H1 (cell line): ENCODE measurements at regions not wholly inside any gene's neighbourhood (a gene's known extent, or its start where the extent isn't known, plus 50 kb on each side); places are given as distances from the start of the nearest gene placed in this dataset.

Experiments
- ATF2 ChIP-seq: IDR thresholded peaks from 2 replicates; pipeline ENCODE4 v1.6.1; 2012; ENCODE audit warnings: low read length, inconsistent platforms

DNA sequence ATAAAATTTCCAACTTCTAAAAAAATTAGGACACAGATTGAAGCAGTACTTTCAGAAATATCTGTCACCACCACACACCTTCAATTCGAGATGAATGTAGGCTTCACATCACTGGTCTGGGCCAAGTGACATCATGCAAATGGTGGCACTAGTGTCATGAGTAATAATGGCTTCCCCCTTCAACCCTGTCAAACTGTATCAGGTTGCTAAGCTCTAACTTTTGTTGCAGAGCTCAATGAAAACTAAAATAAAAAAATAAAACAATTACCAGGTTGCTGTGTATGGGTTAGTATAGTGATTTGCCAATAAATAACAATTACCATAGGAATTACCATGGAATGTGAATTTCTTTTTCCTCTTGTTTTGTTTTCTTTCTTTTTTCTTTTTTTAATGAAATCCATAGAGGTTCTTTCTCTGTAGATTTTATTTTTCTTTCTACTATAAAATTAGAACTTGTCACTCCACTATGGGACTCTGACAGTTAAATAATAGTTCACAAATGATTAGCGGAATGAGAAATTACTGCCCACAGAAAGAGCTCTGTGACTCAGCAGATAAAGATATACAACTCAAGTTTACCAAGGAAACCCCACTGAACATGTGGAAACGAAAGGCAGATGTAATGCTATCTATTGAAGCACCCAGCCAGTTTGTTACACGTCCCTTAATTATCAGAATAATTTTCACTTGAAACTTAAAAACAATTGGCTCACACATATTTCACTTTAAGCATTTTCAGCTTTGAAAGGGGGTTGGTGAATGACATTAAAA lies 783.8 kb upstream of the WWC1 start (continued):
- TF ChIP-seq ATF2 = no peak
